Esophagus mucosa (tissue), 1 donor: ENCODE measurements at regions not wholly inside any gene's neighbourhood (a gene's known extent, or its start where the extent isn't known, plus 50 kb on each side); places are given as distances from the start of the nearest gene placed in this dataset.

Experiments used
- ATAC-seq: fragments of 200-7000 bp; cut with Tn5 transposase; one replicate; pipeline ENCODE4 v1.9.1; 2020
- donor health status: DM: yes; HTN: yes; CAD: no.

GRCh38 chr13:36493046-36493445, 60.8 kb downstream of the CCNA1 start:
- no peak for ATAC-seq

GRCh38 chr13:36495431-36495830, 63.1 kb downstream of the CCNA1 start:
- no peak for ATAC-seq

GRCh38 chr13:36509369-36509768, 77.1 kb downstream of the CCNA1 start:
- no peak for ATAC-seq

GRCh38 chr13:36512771-36513170, 80.5 kb downstream of the CCNA1 start:
- ATAC-seq: no peak

- ATAC-seq: no peak
Observed at GRCh38 chr13:36513266-36513665, 81.0 kb downstream of the CCNA1 start.

GRCh38 chr13:36515466-36515865, 83.2 kb downstream of the CCNA1 start:
- ATAC-seq: no peak

GRCh38 chr13:36516225-36516624, 83.9 kb downstream of the CCNA1 start:
- no peak for ATAC-seq

- ATAC-seq: no peak
Observed at GRCh38 chr13:36518707-36519106, 86.4 kb downstream of the CCNA1 start.

GRCh38 chr13:36519432-36519831, 87.1 kb downstream of the CCNA1 start:
- no peak for ATAC-seq

- no peak for ATAC-seq
Observed at GRCh38 chr13:36520111-36520510, 87.8 kb downstream of the CCNA1 start.

GRCh38 chr13:36526897-36527296, 94.6 kb downstream of the CCNA1 start:
- ATAC-seq: peak; percentile 47

- ATAC-seq: no peak
Observed at GRCh38 chr13:36528105-36528504, 95.8 kb downstream of the CCNA1 start.

- ATAC-seq: peak; percentile 86
Observed at GRCh38 chr13:36530050-36530789, 97.9 kb downstream of the CCNA1 start.

GRCh38 chr13:36530861-36531590, 98.7 kb downstream of the CCNA1 start:
- no peak for ATAC-seq

- no peak for ATAC-seq
Observed at GRCh38 chr13:36531746-36532486, 99.6 kb downstream of the CCNA1 start.

- ATAC-seq: peak; percentile 91
Observed at GRCh38 chr13:36533806-36534205, 101.5 kb downstream of the CCNA1 start.

- no peak for ATAC-seq
Observed at GRCh38 chr13:36536546-36536945, 104.3 kb downstream of the CCNA1 start.

- no peak for ATAC-seq
Observed at GRCh38 chr13:36543671-36544070, 111.4 kb downstream of the CCNA1 start.

GRCh38 chr13:36548129-36548528, 115.8 kb downstream of the CCNA1 start:
- no peak for ATAC-seq

GRCh38 chr13:36549126-36549702, 116.9 kb downstream of the CCNA1 start:
- ATAC-seq: peak; percentile 81

GRCh38 chr13:36549755-36550154, 117.5 kb downstream of the CCNA1 start:
- no peak for ATAC-seq

GRCh38 chr13:36550177-36550576, 117.9 kb downstream of the CCNA1 start:
- no peak for ATAC-seq

GRCh38 chr13:36551445-36551844, 119.2 kb downstream of the CCNA1 start:
- ATAC-seq: no peak
